Mammary epithelial cell (primary cell): ENCODE measurements at regions not wholly inside any gene's neighbourhood (a gene's known extent, or its start where the extent isn't known, plus 50 kb on each side); places are given as distances from the start of the nearest gene placed in this dataset.

Experiments
- CTCF ChIP-seq, 2 donors: IDR thresholded peaks in 1 of 2; conservative IDR thresholded peaks in 1 of 2; 2 replicates each; pipeline ENCODE4 v1.5.1; 2011 to 2012; ENCODE audit warnings: inconsistent platforms in 2 of 2, low read length in 2 of 2, mild to moderate bottlenecking in 2 of 2, control low read depth in 1 of 2, low read depth in 1 of 2; ENCODE audit not compliant: insufficient read depth in 1 of 2; ENCODE audit errors: extremely low read depth in 1 of 2
- EZH2 ChIP-seq: IDR thresholded peaks from 2 replicates; pipeline ENCODE4 v1.6.1; 2012; ENCODE audit warnings: low read length, inconsistent platforms, borderline replicate concordance

- TF ChIP-seq CTCF (conservative IDR thresholded peaks at IDR 0.05 in 1 of 2, IDR thresholded peaks at IDR 0.05 in 1 of 2; ENCODE audit: extremely low read depth in 1 of 2, insufficient read depth in 1 of 2, low read depth in 1 of 2, low read length in 2 of 2) (no peak), EZH2 (no peak)
Observed at GRCh38 chr7:17680026-17680425, 260.3 kb downstream of the SNX13 start.
